GM19035 (cell line): ENCODE measurements at regions not wholly inside any gene's neighbourhood (a gene's known extent, or its start where the extent isn't known, plus 50 kb on each side); places are given as distances from the start of the nearest gene placed in this dataset.
"Not testable (repeated sequence)": the region's sequence is repeated elsewhere in the genome, so short reads cannot be mapped to it uniquely, and the experiment has no call there.

ENCODE experiments used
- ATAC-seq: cut with Tn5 transposase; IDR thresholded peaks from one replicate; pipeline ENCODE4 v1.9.1; 2021; ENCODE audit not compliant: unreplicated experiment

DNA sequence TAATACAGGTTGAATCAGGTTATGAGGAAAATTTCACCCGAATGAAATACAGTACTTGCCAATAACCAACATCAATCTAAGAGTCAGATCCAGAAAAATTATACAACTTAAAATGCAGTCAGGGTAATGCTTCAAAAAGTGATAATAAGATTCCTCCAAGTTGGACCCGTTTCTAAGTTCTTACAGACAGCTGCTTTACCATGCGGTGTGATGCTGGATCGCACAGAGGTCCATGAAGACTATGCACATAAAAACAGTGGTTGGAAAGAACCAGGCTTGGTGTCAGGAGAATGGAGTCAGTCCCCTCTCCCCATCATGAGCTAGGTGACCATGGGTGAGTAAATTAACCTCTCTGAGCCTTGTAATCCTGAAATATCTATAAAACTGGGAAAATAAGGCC lies 261.3 kb downstream of the QDPR start:
- ATAC-seq: no peak

DNA sequence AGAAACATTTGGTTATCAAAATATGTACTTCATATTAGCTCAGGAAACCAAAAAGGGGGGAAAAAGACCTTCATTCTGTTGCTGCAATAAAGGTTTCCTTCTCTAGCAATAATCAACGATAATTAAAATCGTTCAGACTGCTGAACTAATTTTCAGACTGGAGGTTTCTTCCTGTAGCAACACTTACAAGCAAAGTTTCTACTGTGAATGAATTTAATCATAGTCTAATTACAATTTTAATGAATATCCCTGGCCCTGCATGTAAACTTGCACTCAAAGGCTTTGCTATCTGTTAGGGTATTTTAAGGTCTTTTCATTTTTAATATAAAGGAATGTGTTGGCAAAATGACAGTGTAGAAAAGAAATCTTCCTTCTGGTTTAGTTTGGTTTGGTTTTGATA lies 265.2 kb downstream of the QDPR start:
- ATAC-seq: no peak

GRCh38 chr4:17241835-17242234 lies 270.1 kb downstream of the QDPR start:
- ATAC-seq: no peak

DNA sequence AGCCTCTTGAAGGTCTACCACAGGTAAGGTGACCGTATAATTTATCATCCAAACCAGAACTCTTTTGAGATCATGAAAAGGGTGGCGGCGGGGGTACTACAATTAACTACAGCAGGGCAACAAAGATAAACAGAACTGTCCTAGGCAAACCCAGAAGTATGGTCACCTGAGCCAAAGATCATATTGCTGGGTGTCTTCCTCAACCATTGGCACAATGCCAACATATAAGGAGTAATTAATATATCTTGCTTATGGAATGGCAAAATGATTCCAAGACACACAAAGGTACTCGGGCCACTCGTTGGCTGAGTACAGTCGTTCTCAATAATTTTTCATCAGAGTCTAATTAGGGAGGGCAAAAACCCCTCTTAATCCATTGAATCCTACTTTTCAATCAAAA lies 273.3 kb downstream of the QDPR start:
- no peak for ATAC-seq

DNA sequence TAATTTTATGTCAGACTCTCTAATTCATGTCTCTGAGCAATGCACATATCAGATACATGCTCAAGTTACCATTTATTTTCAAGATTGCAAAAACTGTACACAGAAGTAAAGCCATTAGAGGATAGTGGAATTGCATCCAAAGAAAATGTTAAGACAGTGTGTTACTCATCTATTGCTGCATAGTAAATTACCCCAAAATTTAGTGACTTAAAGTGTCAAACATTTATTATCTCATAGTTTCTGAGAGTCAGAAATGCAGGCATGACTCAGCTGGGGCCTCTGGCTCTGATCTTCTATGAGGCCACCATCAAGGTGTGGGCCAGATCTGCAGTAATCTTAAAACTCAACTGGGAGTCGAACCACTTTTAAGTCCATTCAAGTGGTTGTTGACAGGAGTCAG lies 275.2 kb downstream of the QDPR start:
- ATAC-seq: no peak

DNA sequence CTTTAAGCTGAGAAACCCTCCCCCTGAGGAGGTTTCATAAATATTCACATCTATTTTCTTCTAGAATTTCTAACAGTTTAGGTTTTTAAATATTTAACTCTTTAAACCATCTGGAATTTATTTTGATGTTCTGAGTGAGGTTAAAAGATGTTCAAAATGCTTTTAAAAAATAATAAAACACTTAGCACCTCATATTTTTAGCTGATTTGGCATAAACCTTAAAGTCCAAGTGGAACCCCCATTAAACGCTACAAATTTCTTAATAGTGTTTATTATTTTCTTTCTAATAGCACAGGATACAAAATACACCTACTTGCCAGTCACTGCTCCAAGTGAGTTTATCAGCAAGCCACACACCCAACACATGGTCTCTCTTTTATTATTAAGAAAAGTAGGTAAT lies 277.2 kb downstream of the QDPR start:
- no peak for ATAC-seq

GRCh38 chr4:17232566-17233253 lies 279.2 kb downstream of the QDPR start:
- ATAC-seq: no peak

GRCh38 chr4:17231880-17232475 lies 279.9 kb downstream of the QDPR start:
- not testable (repeated sequence) for ATAC-seq

- no peak for ATAC-seq
Measured at GRCh38 chr4:17230727-17231126, 281.2 kb downstream of the QDPR start.

DNA sequence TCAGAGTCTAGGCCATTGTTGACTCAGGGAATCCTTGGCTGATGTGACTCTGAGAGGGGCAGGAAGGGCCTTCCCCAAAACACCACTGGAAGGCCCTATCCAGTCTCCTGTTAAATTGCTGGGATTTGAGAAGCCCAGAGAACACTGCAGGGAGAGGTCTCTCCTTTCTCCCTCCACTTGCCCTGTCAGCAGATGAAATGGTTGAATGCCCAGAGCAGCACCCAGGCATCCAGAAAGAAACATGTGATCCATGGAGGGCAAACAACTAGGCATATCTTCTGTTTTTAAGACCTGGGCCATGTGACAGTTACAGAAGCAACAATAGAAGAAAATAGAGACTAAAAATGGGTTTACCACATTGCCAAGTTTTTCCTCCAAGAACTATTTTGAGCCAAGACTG lies 291.1 kb downstream of the QDPR start:
- ATAC-seq: no peak

- ATAC-seq: no peak
Measured at GRCh38 chr4:17218786-17219185, 293.1 kb downstream of the QDPR start.

- ATAC-seq: no peak
Measured at GRCh38 chr4:17206829-17207801, 304.8 kb downstream of the QDPR start.

DNA sequence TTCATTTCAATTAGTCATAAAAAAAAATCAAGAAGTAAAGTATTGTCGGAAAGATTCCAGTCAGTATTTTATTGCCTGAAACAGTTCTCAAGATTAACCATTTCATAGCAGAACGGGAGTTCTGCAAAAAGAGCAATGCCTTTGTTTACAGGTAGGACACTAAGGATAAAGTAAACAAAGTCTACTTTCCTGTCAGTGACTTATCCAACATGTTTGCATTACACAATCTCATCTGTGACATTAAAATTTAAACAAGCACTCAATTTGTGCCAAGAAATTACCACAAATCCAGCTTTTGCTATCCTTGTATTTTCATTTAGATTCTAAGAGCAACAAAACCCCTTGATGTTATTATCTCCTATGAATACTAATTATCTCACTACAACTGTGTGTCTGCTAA lies 306.5 kb upstream of the LDB2 start:
- ATAC-seq: no peak

DNA sequence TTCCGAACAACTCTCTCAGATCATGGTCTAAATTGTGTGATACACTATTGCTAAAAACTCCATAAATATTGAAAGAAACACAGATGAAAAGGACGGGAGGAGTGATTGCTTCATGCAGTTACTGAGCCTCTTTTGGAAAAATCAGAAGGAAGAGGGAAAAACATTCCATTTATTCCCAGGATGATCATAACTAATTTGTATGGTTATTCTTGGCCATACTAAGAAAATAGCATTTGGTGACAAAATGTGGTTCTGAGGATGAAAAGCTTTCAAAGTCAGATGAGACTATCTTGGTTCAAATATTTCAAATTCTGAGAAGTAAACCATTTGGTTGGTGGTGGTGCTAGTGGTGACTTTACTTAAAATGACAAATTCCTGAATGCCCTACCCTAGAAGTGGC lies 305.4 kb upstream of the LDB2 start:
- no peak for ATAC-seq

GRCh38 chr4:17197070-17197469 lies 298.6 kb upstream of the LDB2 start:
- no peak for ATAC-seq

DNA sequence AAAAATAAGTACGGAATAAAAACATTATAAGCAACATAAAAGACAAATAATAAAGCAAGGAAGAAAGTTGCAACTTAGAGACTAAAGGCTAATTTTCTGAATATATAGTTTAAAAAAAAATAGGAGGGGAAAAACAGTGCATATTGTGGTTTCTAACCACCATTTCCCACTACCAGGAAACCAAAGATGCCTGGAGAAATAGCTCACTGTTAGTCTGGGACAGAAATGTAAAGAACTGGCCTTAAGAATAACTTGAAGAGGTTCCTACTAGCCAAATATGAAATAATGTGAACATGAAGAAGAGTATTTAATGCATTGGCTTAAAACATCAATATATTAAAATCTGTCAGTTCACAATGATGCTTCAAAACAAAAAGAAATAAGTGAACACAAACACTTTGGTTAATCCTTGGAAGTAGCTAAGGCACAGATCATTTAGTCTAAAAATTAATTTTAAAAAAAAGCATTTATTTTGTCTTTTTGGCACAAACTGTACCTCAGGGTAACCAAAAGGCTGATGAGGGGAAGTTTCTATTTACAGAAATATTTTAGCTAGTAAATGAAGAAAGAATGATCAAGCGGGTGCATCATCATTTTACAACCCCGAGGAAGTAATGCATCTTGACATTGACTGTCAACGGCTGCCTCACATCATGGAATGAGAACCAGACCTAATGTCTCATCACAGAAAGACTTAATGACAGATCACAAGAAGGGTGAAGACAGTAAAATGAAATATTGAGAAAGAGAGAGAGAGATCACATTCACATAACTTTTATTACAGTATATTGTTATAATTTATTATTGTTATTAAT lies 297.2 kb upstream of the LDB2 start:
- ATAC-seq: no peak

DNA sequence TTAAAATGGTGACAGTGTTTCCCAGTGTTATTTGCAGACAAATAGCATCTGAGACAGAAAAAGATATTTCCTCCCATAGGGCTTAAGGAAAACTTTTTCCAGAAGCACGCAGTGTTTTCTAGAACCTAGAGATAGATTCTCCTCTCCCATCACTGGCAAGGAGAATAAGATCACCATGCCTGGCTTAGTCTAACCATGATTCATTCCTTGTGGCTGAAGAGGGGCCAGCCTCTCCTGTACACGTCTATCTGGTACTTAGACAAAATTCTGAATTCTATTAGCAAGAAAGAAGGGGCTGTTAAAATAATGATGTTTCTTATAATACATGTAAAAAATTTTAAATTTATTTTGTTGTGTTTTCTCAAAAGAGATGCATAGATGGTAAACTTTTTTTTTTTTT lies 296.1 kb upstream of the LDB2 start:
- ATAC-seq: no peak

- no peak for ATAC-seq
Measured at GRCh38 chr4:17189759-17190158, 291.3 kb upstream of the LDB2 start.

DNA sequence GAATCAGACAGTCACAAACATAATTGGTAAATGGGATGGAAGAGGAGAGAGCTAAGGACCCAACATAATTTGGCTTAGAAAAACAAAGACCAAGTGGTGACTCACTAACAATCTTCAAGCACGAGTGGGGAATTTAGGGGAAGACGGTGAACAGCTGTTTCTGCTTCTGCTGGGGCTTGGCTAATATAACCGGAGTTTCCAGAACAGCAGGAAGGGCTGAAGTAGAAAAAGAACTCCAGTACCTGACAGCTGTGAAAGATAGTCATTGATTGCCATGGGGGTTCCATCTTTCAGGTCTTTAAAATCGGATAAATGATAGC lies 290.9 kb upstream of the LDB2 start:
- no peak for ATAC-seq

- no peak for ATAC-seq
Measured at GRCh38 chr4:17188547-17189400, 290.3 kb upstream of the LDB2 start.
